Omental fat pad (tissue), 3 donors: ENCODE measurements at regions not wholly inside any gene's neighbourhood (a gene's known extent, or its start where the extent isn't known, plus 50 kb on each side); places are given as distances from the start of the nearest gene placed in this dataset.
"Not testable (repeated sequence)": the region's sequence is repeated elsewhere in the genome, so short reads cannot be mapped to it uniquely, and the experiment has no call there.

Experiments
- ATAC-seq: fragments of 150-250 bp; one replicate; pipeline ENCODE4 v1.9.1; 2016; ENCODE audit warnings: mild to moderate bottlenecking, moderate library complexity; ENCODE audit not compliant: low FRiP score
- DNase-seq: peaks from one replicate; pipeline ENCODE4 v3.0.0-alpha.2; 2019; ENCODE audit warnings: low spot score
- TF ChIP-seq, protein P1 (sequence below), 3 donors: fragments of 450-650 bp; IDR thresholded peaks; one replicate each; pipeline ENCODE4 v1.5.1; 2016 to 2017; ENCODE audit warnings: antibody characterized with exemption in 3 of 3, mild to moderate bottlenecking in 3 of 3, moderate library complexity in 2 of 3

GRCh38 chr3:59237121-59237520, 187.3 kb upstream of the CFAP20DC start:
- TF ChIP-seq, protein P1, sequence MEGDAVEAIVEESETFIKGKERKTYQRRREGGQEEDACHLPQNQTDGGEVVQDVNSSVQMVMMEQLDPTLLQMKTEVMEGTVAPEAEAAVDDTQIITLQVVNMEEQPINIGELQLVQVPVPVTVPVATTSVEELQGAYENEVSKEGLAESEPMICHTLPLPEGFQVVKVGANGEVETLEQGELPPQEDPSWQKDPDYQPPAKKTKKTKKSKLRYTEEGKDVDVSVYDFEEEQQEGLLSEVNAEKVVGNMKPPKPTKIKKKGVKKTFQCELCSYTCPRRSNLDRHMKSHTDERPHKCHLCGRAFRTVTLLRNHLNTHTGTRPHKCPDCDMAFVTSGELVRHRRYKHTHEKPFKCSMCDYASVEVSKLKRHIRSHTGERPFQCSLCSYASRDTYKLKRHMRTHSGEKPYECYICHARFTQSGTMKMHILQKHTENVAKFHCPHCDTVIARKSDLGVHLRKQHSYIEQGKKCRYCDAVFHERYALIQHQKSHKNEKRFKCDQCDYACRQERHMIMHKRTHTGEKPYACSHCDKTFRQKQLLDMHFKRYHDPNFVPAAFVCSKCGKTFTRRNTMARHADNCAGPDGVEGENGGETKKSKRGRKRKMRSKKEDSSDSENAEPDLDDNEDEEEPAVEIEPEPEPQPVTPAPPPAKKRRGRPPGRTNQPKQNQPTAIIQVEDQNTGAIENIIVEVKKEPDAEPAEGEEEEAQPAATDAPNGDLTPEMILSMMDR (IDR thresholded peaks at IDR 0.05) = no peak
- no peak for ATAC-seq
- DNase-seq = no peak

DNA sequence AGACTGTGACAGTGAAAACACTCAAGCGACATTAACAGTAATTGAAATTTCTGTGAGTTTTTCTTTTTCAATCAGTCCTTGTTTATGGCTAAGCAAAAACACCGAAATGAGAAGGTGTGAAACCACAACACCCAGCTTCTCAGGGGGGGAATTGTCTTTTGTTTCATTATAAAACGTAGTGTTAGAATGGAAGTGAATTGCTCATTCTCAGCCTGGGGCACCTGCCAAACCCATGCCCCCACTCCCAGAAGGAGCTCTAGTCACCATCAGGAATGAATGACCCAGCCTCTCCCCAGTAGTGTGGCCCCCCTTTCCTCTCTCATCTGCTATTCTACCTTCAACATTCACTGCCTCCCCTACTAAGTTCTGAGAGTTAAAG, 185.8 kb upstream of the CFAP20DC start:
- DNase-seq (no peak), ATAC-seq (no peak)
- TF ChIP-seq, protein P1 (IDR thresholded peaks at IDR 0.05) = no peak

DNA sequence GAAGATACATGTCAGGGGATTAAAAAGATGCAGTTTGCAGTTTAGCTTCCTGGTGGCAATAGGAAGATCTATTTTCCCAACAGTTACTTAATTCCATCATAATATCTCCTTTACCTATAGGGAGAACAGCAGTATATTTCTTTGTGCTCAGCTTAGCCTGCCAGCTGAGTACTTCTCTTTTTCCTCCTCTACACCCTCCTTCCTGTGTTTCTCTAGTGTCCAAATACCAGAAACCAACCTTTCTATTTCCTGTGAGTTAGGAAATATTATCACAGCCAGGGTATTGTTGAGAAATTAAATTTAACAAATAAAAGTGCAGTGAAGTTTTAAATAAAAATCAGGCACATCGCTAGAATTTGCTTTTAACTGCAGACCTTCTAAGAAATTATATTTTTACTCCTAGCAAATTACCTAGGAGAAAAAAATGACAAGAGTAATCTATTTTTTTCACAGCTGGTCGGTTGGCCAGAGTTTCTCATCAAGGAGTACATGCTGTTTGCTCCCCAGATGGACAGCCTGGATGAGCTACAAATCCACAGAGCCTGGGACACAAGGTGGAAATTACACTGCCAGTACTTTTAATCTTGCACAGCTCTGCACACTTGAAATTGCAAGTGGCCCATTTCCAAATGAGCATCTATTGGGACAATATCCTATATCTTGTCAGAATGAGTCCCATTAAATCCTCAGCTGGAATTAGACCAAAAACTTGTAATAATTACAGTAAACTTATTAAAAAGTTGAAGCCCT, 185.2 kb upstream of the CFAP20DC start:
- ATAC-seq (no peak), DNase-seq (no peak)
- TF ChIP-seq, protein P1 (IDR thresholded peaks at IDR 0.05) = no peak

DNA sequence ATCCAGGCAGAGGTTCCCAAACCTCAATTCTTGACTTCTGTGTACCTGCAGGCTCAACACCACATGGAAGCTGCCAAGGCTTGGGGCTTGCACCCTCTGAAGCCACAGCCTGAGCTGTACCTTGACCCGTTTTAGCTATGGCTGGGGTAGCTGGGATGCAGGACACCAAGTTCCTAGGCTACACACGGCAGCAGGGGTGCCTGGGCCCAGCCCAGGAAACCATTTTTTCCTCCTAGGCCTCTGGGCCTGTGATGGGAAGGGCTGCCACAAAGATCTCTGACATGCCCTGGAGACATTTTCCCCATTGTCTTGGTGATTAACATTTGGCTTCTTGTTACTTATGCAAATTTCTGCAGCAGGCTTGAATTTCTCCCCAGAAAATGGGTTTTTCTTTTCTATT, 180.6 kb upstream of the CFAP20DC start:
- not testable (repeated sequence) for DNase-seq, ATAC-seq

- TF ChIP-seq, protein P1 (IDR thresholded peaks at IDR 0.05) = no peak
- ATAC-seq (no peak), DNase-seq (no peak)
These were observed 164.0 kb upstream of the CFAP20DC start for GRCh38 chr3:59213860-59214259.

- DNase-seq = no peak
- TF ChIP-seq, protein P1 (IDR thresholded peaks at IDR 0.05) = no peak
- ATAC-seq = peak; percentile 57
These were observed 162.4 kb upstream of the CFAP20DC start for GRCh38 chr3:59212128-59212779.

DNA sequence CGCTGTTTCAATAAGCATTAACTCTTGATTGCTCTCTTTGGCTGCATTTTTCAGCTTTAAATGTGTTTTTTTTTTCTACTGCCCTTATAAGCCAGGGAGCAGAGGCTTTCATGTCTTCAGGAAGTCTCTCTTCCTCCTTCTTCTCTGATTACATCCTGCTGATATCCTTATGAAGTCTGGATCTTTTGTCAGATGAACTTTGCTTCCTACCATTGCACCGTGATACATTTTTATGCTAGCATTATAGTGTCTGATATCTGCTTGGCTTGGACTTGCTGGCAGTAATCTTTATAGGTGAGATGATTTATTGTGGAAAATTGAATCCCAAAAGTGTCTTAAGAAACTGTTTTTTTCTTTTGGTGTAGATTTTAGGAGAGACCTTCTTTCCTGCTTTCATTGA, 160.4 kb upstream of the CFAP20DC start:
- TF ChIP-seq, protein P1 (IDR thresholded peaks at IDR 0.05) = no peak
- no peak for DNase-seq
- no peak for ATAC-seq
